ENCODE measurements at regions not wholly inside any gene's neighbourhood (a gene's known extent, or its start where the extent isn't known, plus 50 kb on each side); places are given as distances from the start of the nearest gene placed in this dataset.

- intact Hi-C loops (cut with micrococcal nuclease): no loop called here
- Mint-ChIP-seq H3K27ac (no peak overlapping the region), H3K9me3 (no peaks in the 10 kb centered on the region), H3K4me3 (no peak overlapping the region), H3K36me3 (ENCODE audit: low read depth) (no peaks in the 10 kb centered on the region), H3K27me3 (peaks cover 8% of the 10 kb centered on the region), H3K4me1 (ENCODE audit: low read depth) (peaks cover 34% of the 10 kb centered on the region)
Observed at GRCh38 chr18:76587879-76588271, 92.8 kb upstream of the ZNF516 start.

GRCh38 chr18:76587147-76587878 is 92.3 kb upstream of the ZNF516 start:
- H3K27me3 Mint-ChIP-seq: peaks cover 6% of the 10 kb centered on the region
- H3K27ac Mint-ChIP-seq: no peak overlapping the region
- H3K4me1 Mint-ChIP-seq (ENCODE audit: low read depth): peaks cover 36% of the 10 kb centered on the region
- H3K4me3 Mint-ChIP-seq: no peak overlapping the region
- no peaks in the 10 kb centered on the region for H3K36me3 Mint-ChIP-seq (ENCODE audit: low read depth)
- H3K9me3 Mint-ChIP-seq: no peaks in the 10 kb centered on the region
- intact Hi-C loops (cut with micrococcal nuclease): no loop called here

GRCh38 chr18:76584414-76585310 is 89.6 kb upstream of the ZNF516 start:
- H3K36me3 Mint-ChIP-seq (ENCODE audit: low read depth): no peaks in the 10 kb centered on the region
- intact Hi-C loops (cut with micrococcal nuclease): no loop called here
- H3K27ac Mint-ChIP-seq: no peak overlapping the region

GRCh38 chr18:76581261-76581660 is 86.2 kb upstream of the ZNF516 start:
- Mint-ChIP-seq H3K27me3 (peaks cover 27% of the 10 kb centered on the region), H3K4me1 (ENCODE audit: low read depth) (peaks cover 26% of the 10 kb centered on the region), H3K27ac (no peak overlapping the region), H3K4me3 (no peak overlapping the region), H3K9me3 (no peaks in the 10 kb centered on the region), H3K36me3 (ENCODE audit: low read depth) (no peaks in the 10 kb centered on the region)
- intact Hi-C loops (cut with micrococcal nuclease): no loop called here

More at GRCh38 chr18:76584414-76585310, 89.6 kb upstream of the ZNF516 start:
- Mint-ChIP-seq H3K4me3 (no peak overlapping the region), H3K4me1 (ENCODE audit: low read depth) (peaks cover 32% of the 10 kb centered on the region), H3K27me3 (peaks cover 13% of the 10 kb centered on the region), H3K9me3 (no peaks in the 10 kb centered on the region)

GRCh38 chr18:76580288-76580962 is 85.4 kb upstream of the ZNF516 start:
- Mint-ChIP-seq H3K9me3 (no peaks in the 10 kb centered on the region), H3K27ac (no peak overlapping the region), H3K4me3 (no peak overlapping the region), H3K36me3 (ENCODE audit: low read depth) (no peaks in the 10 kb centered on the region), H3K27me3 (peaks cover 25% of the 10 kb centered on the region), H3K4me1 (ENCODE audit: low read depth) (peaks cover 26% of the 10 kb centered on the region)
- intact Hi-C loops (cut with micrococcal nuclease): no loop called here

GRCh38 chr18:76579301-76579695 is 84.3 kb upstream of the ZNF516 start:
- Mint-ChIP-seq H3K4me3 (no peak overlapping the region), H3K9me3 (no peaks in the 10 kb centered on the region), H3K27me3 (peaks cover 25% of the 10 kb centered on the region), H3K27ac (no peak overlapping the region), H3K36me3 (ENCODE audit: low read depth) (no peaks in the 10 kb centered on the region), H3K4me1 (ENCODE audit: low read depth) (peaks cover 29% of the 10 kb centered on the region)
- intact Hi-C loops (cut with micrococcal nuclease): no loop called here

GRCh38 chr18:76578571-76579300 is 83.7 kb upstream of the ZNF516 start:
- Mint-ChIP-seq H3K27me3 (peaks cover 25% of the 10 kb centered on the region), H3K4me1 (ENCODE audit: low read depth) (peaks cover 31% of the 10 kb centered on the region), H3K4me3 (peak overlapping the region; percentile 63), H3K27ac (peak overlapping the region; percentile 61), H3K36me3 (ENCODE audit: low read depth) (no peaks in the 10 kb centered on the region), H3K9me3 (no peaks in the 10 kb centered on the region)
- intact Hi-C loops (cut with micrococcal nuclease): no loop called here

- peaks cover 3% of the 10 kb centered on the region for H3K27me3 Mint-ChIP-seq
- no peaks in the 10 kb centered on the region for H3K9me3 Mint-ChIP-seq
- no peaks in the 10 kb centered on the region for H3K36me3 Mint-ChIP-seq (ENCODE audit: low read depth)
- intact Hi-C loops (cut with micrococcal nuclease): loop anchor here (5.0 kb wide), 1 partner anchor 161 kb away; no protein-coding TSS in a partner anchor
- H3K27ac Mint-ChIP-seq: peak overlapping the region; percentile 56
- H3K4me3 Mint-ChIP-seq: no peak overlapping the region
- H3K4me1 Mint-ChIP-seq (ENCODE audit: low read depth): peaks cover 49% of the 10 kb centered on the region
Observed at GRCh38 chr18:76573325-76574025, 78.4 kb upstream of the ZNF516 start.

GRCh38 chr18:76572518-76573247 is 77.6 kb upstream of the ZNF516 start:
- Mint-ChIP-seq H3K4me3 (no peak overlapping the region), H3K27ac (peak overlapping the region; percentile 26), H3K36me3 (ENCODE audit: low read depth) (no peaks in the 10 kb centered on the region), H3K4me1 (ENCODE audit: low read depth) (peaks cover 53% of the 10 kb centered on the region), H3K9me3 (no peaks in the 10 kb centered on the region), H3K27me3 (no peaks in the 10 kb centered on the region)
- intact Hi-C loops (cut with micrococcal nuclease): loop anchor here (5.0 kb wide), 1 partner anchor 160 kb away; no protein-coding TSS in a partner anchor

- Mint-ChIP-seq H3K4me3 (no peak overlapping the region), H3K27me3 (no peaks in the 10 kb centered on the region), H3K27ac (no peak overlapping the region), H3K9me3 (no peaks in the 10 kb centered on the region), H3K4me1 (ENCODE audit: low read depth) (peaks cover 63% of the 10 kb centered on the region), H3K36me3 (ENCODE audit: low read depth) (no peaks in the 10 kb centered on the region)
- intact Hi-C loops (cut with micrococcal nuclease): loop anchor here (5.0 kb wide), 1 partner anchor 159 kb away; no protein-coding TSS in a partner anchor
Observed at GRCh38 chr18:76571689-76572088, 76.6 kb upstream of the ZNF516 start.

- Mint-ChIP-seq H3K36me3 (ENCODE audit: low read depth) (no peaks in the 10 kb centered on the region), H3K27me3 (no peaks in the 10 kb centered on the region)
- intact Hi-C loops (cut with micrococcal nuclease): loop anchor here (5.0 kb wide), 1 partner anchor 159 kb away; no protein-coding TSS in a partner anchor
Observed at GRCh38 chr18:76570856-76571255, 75.8 kb upstream of the ZNF516 start.

GRCh38 chr18:76569644-76570419 is 74.8 kb upstream of the ZNF516 start:
- H3K9me3 Mint-ChIP-seq: no peaks in the 10 kb centered on the region
- intact Hi-C loops (cut with micrococcal nuclease): loop anchor here (5.0 kb wide), 2 partner anchors 83 to 158 kb away; no protein-coding TSS in a partner anchor

More at GRCh38 chr18:76570856-76571255, 75.8 kb upstream of the ZNF516 start:
- Mint-ChIP-seq H3K27ac (peak overlapping the region; percentile 14), H3K4me3 (no peak overlapping the region), H3K4me1 (ENCODE audit: low read depth) (peaks cover 71% of the 10 kb centered on the region), H3K9me3 (no peaks in the 10 kb centered on the region)

More at GRCh38 chr18:76569644-76570419, 74.8 kb upstream of the ZNF516 start:
- Mint-ChIP-seq H3K36me3 (ENCODE audit: low read depth) (no peaks in the 10 kb centered on the region), H3K4me3 (no peak overlapping the region), H3K4me1 (ENCODE audit: low read depth) (peaks cover 74% of the 10 kb centered on the region), H3K27ac (peak overlapping the region; percentile 59), H3K27me3 (no peaks in the 10 kb centered on the region)
